ENCODE measurements at regions not wholly inside any gene's neighbourhood (a gene's known extent, or its start where the extent isn't known, plus 50 kb on each side); places are given as distances from the start of the nearest gene placed in this dataset.

- in situ Hi-C loops (cut with HindIII; ENCODE audit: low sequenced_read_pairs): no loop called here
These were observed 665.9 kb downstream of the SQOR start for GRCh38 chr15:46300716-46301115.

- in situ Hi-C loops (cut with HindIII; ENCODE audit: low sequenced_read_pairs): no loop called here
These were observed 666.5 kb downstream of the SQOR start for GRCh38 chr15:46301291-46301690.

- in situ Hi-C loops (cut with HindIII; ENCODE audit: low sequenced_read_pairs): no loop called here
These were observed 667.0 kb downstream of the SQOR start for GRCh38 chr15:46301826-46302225.

DNA sequence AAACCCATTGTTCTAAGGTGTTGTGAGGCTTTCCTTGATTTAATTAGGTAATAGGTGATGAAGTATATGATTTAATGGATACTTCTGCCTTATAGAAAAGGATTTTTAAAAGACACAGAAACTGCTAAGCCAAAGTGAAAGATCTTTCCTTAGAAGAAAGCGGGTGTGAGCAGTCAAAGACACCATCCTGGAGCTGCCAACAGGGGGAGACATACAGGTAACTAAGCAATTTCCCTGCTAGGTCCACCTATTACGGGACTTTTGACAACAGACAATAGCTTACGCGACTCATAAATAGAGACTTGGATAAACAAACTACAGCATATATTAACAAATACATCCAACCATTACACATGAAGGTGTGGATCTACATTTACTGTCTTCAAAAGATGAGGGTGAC lies 669.5 kb downstream of the SQOR start:
- in situ Hi-C loops (cut with HindIII; ENCODE audit: low sequenced_read_pairs): no loop called here

GRCh38 chr15:46307746-46308145 lies 672.9 kb downstream of the SQOR start:
- in situ Hi-C loops (cut with HindIII; ENCODE audit: low sequenced_read_pairs): no loop called here

DNA sequence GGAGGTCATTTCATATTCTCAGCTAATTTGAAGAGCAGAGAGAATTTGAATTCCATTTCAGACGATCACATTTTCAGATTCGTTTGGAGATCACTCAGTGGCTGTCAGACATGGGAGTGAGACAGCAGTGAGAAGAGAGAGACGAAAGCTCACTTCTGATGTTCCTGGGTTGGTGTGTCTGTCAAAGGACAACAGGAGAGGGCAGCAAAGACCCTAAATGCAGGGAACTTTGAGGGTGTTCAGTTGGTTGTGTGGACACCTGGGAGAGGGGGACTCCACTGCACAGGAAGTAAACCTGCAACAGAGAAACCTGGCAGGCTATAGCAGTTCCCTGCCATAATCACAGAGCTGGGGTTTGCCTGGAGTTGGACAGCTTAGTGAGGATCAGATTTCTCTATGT lies 675.1 kb downstream of the SQOR start:
- in situ Hi-C loops (cut with HindIII; ENCODE audit: low sequenced_read_pairs): no loop called here

GRCh38 chr15:46312133-46312740 lies 677.4 kb downstream of the SQOR start:
- in situ Hi-C loops (cut with HindIII; ENCODE audit: low sequenced_read_pairs): no loop called here

DNA sequence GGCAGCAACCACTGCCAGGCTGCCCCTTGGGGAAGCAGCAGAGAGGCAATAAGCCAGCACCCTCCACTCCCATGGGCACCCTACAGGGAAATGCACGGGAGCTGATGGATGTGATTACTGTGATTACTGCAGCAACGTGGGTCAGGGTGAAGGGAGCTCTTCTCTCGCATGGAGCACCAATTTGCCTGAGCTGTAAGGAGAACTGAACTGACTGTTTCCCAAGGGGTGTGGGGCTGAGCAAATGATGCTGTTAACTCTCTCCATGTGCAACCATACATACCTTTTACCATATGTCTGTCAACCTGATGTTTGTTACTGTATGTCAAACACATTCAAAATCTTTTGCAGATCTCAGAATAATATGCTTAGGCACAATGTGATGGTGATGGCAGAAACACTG lies 680.6 kb downstream of the SQOR start:
- in situ Hi-C loops (cut with HindIII; ENCODE audit: low sequenced_read_pairs): no loop called here

DNA sequence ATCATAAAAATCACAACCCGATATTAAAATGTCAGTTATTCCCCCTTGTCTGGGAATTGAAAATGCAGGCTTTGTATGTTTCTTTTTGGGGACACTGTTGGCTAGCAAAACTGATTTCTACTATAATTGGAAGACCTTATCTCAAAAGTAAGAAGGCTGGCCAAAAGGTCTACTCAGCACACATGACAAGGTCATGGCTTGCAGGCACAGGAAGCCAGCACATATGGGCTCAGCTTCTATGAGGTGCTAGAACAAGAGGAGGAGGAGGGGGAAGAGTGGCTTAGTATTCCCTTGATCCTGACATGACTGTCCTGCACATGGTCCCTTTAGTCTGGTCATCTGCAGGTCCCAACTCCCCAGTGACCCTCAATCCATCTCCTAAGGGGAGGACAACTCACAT lies 681.2 kb downstream of the SQOR start:
- in situ Hi-C loops (cut with HindIII; ENCODE audit: low sequenced_read_pairs): no loop called here

DNA sequence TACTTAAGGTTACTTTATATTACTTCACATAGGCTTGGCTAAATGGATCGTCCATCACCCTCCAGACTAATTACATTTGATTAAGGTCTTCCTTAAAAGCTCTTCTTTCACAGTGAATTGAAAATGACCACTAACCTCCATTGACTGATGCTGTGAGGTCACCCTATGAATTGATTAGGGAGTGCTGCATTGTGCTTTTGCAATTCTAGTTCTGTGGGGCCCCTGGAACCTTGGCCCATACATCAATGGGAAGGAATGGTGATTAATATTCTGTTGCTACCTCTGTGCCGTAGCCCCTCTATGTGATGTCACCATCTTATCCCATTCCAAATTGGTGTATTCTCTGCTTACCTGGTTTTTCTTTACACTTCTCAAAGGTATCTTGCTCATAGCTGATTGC lies 682.2 kb downstream of the SQOR start:
- in situ Hi-C loops (cut with HindIII; ENCODE audit: low sequenced_read_pairs): no loop called here

GRCh38 chr15:46322753-46323152 lies 687.9 kb downstream of the SQOR start:
- in situ Hi-C loops (cut with HindIII; ENCODE audit: low sequenced_read_pairs): no loop called here

DNA sequence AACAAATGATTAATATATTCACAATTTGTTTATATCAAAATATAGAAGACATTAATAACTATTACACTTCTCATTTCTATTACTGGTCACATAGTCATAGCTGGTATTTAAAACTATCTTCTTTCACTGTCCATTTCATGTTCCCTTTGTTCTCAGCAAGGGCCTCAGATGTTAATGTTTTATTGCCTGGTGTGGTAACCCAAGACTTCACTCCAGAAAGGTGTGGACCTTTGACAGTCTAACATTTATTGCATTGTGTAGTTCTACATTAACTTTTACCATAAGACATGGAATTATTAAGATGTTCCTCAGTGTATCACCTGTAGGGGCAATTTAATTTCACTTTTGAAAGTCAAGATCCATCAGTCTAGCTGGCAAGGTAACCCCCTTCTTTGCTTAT lies 691.3 kb downstream of the SQOR start:
- in situ Hi-C loops (cut with HindIII; ENCODE audit: low sequenced_read_pairs): no loop called here

DNA sequence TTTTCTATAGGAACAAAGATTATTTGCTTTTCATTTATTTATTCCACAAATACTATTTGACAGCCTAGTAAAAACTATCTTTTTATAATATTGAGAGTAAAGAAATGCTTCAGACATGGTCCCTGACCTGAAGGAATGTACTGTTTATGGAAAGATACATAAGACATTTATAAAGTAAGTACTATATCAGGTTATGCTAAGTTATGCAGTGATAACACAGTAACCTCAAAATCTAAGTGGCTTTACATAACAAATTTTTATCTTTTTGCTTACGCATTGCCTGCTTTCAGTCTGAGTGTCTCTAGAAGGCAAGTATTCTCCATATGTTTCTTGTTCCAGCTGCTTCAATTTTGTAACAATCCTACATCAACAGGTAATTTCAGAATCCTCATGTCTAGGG lies 694.0 kb downstream of the SQOR start:
- in situ Hi-C loops (cut with HindIII; ENCODE audit: low sequenced_read_pairs): no loop called here

DNA sequence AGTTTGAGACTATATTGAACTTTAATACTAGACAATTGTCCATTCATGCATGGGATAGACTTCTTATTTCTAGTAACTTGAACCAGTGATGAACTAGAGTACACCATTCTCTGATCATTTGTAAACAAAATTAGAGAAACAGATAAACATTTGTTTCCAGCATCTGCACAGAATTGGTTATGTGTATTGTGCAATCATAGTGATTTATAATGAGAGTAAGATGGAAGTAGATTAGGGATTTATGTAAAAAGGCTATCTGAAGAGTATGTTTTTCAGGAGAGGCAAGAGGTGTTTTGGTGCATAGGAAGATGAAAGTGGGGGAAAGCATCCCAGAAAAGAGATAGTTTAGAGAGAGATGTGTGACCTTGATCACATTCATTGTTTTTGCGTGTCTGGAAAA lies 695.0 kb downstream of the SQOR start:
- in situ Hi-C loops (cut with HindIII; ENCODE audit: low sequenced_read_pairs): no loop called here

DNA sequence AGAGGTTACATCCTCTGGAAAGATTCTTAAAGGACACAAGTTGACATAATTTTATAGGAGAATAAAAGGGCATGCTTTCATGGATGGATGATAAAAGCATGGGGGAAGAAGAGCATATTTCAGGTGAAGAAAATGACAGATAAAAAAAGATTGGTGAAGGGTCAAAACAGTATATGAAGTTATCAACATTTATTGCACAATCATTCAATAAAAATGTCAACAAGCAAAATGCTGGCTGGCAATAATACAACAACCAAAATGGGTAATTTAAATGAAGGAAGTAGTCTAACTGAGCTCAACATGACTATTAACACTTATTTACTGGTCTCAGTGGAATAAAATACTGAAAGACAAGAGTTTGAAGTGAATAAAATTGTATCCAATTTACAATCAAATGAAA lies 696.7 kb downstream of the SQOR start:
- in situ Hi-C loops (cut with HindIII; ENCODE audit: low sequenced_read_pairs): no loop called here

DNA sequence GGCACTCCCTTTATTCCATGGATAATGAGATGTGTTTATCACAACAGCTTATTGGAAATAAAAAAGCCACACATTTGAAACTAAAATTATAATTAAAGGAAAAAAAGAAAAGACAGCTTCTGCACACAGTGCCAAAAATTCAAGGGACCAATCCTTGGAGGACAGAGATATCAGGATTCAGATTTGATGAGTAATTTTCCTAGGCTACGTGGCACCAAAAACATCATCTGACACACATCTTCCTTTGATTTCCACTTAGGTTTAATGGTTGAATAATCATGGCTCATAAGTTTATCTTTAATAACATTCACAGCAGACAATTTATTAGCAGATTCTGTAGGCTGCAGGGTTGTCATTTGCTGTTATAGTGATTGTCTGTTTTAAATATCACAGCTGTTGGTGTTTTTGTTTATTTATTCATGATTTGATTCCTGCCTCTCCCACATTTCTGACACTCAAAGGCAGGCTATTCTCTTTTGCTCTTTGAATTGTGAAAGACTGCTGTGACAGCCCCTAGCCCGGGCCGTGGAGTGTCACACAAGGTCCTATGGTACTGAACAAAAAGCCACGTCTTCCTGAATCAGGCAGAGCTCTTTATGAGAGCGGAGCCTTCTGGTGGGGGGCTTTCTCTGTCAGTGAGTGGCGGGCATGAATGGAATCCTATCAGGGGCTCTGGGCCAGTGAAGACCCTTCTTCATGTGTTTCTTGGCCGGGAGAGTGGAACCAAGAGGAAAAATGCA lies 708.5 kb downstream of the SQOR start:
- in situ Hi-C loops (cut with HindIII; ENCODE audit: low sequenced_read_pairs): no loop called here

DNA sequence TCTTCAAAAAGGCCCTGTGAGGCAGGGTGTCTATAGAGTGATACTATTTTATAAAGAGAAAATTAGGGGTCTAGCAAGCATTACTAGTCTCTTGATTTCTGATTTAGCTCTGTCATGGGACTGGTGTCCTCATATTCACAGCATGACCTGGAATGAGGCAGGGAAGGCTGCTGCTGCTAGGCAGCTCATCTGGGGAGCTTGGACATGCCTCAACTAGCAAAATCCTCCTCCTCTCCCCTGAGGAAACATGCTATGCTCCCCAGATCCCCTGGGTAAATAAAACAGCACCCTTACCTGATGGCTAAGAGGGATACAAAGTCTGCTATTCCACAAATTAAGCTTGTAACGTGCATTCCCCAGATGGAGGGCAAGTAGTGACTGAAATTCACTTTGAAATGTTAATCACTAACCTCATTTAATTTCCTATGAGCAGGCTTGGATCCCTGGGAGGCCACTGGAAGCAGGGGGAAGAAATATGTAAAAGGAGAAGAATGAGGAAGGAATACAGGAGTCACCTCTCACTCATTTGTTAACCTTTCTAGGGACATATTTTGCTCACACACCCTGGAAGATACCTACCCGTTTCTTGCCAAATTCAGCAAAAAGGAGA lies 709.4 kb downstream of the SQOR start:
- in situ Hi-C loops (cut with HindIII; ENCODE audit: low sequenced_read_pairs): no loop called here

GRCh38 chr15:46344915-46345314 lies 710.1 kb downstream of the SQOR start:
- in situ Hi-C loops (cut with HindIII; ENCODE audit: low sequenced_read_pairs): no loop called here

GRCh38 chr15:46354443-46354842 lies 719.6 kb downstream of the SQOR start:
- in situ Hi-C loops (cut with HindIII; ENCODE audit: low sequenced_read_pairs): no loop called here

DNA sequence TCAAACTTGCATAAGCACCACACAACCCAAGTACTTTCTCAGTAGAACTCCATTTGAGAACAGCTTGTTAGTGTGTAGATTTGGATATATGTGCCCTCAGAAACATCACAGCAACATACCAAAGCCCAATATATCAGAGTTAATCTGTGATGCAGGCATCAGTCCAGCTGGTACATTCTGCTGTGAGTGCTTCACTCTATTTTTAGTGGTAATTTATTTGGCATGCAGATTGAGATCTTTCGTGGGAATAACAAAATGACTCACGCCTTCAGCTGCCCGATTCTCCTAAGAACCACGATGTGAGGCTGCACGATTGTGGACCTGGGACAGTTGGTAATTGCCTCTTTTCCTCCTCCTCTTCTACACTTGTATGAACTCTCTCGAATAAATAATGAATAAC lies 730.7 kb downstream of the SQOR start:
- in situ Hi-C loops (cut with HindIII; ENCODE audit: low sequenced_read_pairs): no loop called here

DNA sequence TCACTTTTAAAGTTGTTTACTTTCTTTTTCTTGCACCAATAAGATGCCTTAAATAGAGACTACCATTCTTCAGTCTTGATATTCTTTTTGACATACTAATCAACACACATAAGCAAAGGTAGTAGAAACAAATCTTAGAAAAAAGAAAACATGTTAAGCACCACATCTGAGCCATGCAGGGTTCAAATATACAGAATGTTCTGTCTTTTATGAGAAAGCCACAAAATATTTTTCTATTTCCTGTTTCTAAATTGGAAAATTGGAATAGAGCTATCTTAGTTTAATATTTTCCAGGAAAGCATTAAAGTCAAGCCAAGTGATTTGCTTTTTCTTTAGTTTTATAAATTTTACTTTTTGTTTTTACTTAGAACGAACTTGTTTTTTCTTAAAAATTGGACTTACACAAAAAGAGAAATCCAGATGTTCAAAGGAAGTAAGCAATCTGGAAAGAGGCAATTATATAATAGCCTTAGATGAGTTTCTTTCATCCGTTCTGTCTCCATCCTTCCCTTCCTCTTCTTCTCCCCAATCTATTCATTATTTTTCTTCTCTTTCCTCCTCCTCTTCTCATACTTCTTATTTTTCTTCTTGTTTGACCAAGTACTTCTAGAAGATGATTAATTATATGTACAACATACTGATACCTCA lies 731.7 kb downstream of the SQOR start:
- in situ Hi-C loops (cut with HindIII; ENCODE audit: low sequenced_read_pairs): no loop called here

- in situ Hi-C loops (cut with HindIII; ENCODE audit: low sequenced_read_pairs): no loop called here
These were observed 749.1 kb downstream of the SQOR start for GRCh38 chr15:46383978-46384377.

Data from DLD1 (cell line).